DMS79 (cell line): ENCODE measurements at regions not wholly inside any gene's neighbourhood (a gene's known extent, or its start where the extent isn't known, plus 50 kb on each side); places are given as distances from the start of the nearest gene placed in this dataset.
A peak's percentile ranks its signal among the peaks of the same experiment; 100 is the strongest.

Experiments used
- DNase-seq: peaks from one replicate; lab custom pipeline; 2025; lab: John Stamatoyannopoulos, UW

GRCh38 chr2:167430447-167430846 lies 542.2 kb downstream of the XIRP2 start:
- no peak for DNase-seq

- DNase-seq: peak; percentile 85
These were observed 536.8 kb downstream of the XIRP2 start for GRCh38 chr2:167424803-167425755.

- no peak for DNase-seq
These were observed 535.9 kb downstream of the XIRP2 start for GRCh38 chr2:167424221-167424620.

DNA sequence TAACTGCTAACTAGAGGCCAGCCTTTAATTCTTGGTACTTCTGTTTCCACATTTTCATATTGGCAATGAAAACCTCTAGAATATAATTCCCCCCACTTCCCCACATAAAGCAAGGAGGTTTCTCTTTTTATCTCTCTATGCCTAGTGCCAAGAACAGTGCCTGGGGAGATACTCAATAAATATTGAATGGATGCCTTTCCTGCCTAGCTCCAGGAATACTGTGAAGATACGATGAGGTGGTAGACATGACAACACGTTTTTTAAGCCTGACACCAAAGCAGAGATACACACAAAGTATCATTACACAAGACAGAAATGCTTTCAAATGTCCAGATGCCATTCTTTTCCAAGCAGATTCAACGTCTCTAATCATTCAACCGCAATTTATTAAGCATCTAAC lies 535.5 kb downstream of the XIRP2 start:
- no peak for DNase-seq

GRCh38 chr2:167420211-167420610 lies 531.9 kb downstream of the XIRP2 start:
- no peak for DNase-seq

DNA sequence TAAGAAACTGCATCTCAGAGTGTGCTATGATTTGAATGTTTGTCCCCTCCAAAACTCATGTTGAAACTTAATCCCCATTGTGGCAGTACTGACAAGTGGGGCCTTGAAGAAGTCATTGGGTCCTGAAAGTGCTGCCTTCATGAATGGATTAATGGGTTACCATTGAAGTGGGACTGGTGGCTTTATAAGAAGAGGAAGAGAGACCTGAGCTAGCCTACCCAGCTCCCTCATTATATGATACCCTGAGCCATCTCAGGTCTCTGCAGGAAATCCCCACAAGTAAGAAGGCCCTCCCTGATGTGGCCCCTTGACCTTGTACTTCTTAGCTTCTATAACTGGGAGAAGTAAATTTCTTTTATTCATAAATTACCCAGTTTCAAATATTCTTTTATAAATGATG lies 526.8 kb downstream of the XIRP2 start:
- DNase-seq: no peak

DNA sequence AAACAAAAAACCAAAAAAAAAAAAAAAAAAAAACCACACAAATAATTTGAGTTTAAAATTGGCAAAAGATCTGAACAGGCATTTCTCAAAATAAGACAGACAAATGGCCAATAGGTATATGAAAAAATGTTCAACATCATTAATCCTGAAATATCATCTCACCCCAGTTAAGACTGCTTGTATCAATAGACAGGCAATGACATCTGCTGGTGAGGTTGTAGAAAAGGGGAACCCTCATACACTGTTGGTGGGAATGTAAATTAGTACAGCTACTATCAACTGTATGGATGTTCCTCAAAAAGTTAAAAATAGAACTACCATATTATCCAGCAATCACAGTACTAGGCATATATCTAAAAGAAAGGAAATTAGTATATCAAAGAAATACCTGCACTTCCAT lies 523.1 kb downstream of the XIRP2 start:
- no peak for DNase-seq

DNA sequence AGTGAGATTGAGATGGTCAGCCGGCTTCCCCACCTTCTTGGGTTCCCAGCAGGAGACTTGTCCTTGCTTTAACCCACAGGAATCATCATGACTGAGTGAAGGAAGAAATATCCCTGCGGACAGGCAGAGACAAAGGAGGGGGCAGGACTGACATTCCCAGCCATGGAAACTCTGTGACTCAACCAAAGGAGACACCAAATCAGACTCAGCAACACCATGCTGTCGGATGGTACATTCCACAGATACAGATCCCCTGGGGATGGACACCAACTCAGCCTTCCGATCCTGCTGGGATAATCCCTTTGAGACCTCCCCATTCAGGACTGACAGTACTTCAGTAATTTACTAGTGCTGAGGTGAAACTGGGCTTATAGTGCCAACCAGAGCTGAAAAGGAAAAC lies 518.3 kb downstream of the XIRP2 start:
- no peak for DNase-seq

DNA sequence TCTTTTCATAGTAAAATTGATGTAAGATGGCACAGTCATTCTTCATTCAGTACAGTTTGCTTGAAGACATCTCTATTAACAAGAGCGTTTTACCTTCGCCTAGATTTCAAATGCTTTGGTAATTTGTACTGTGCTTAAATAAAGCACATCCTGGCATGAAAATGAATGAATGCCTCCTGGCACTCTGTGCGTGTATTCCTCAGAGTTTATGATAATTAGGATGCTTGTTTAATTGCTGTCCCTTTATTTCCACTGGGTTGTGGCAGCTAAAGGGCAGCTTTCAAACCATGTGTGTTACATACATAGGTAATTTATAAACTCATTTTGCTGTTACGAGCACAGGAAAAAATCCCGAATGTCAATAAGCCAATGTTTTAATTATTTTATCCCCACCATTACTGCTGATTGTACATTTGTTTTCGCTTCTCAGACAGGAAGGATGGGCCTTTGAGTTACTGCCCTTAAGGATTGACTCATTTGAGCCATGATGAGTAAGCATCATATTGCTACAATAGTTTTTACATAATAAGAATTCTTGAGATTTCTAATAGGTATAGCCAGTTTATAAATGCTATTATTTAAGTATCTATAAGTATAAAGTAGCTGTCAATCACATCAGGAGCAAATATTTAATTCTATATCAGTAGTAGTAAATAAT lies 516.5 kb downstream of the XIRP2 start:
- DNase-seq: no peak

- no peak for DNase-seq
These were observed 513.0 kb downstream of the XIRP2 start for GRCh38 chr2:167401309-167401708.

DNA sequence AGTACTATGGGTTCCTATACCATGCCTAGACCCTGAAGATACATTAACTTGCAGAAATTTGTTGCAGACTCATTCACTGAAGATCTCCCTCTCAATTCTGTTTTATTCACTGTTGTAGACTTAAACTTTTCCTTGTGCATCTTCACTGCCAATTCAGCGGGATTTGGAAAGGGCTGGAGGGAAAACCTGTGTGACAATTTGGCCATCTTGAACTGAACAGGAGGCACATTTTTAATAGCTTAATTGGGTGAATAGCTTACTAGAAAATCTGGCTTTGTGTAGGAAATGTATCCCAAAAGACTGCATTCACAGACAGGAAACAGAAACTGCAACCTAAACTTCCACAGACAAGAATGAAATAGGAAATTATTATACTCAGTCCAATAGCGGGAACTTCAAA lies 512.3 kb downstream of the XIRP2 start:
- DNase-seq: no peak

DNA sequence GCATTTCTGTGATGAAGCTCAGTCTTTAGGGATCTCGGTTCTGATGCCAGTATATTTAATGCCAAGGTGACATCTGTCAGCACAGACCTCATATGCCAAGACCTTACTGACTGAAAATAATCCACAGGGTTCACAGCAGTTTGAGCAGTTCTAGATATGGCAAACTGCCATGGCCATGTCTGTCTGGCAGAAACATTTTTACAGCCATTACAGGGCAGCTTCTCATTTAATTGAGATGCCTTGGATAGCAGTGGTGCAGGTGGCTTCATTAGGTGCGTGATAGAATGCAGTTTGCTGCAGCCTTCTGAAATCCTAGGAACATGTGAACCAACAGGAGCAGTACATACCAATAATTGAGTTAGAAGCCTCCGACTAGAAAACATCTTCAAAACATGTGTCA lies 510.6 kb downstream of the XIRP2 start:
- DNase-seq: no peak

GRCh38 chr2:167388901-167389300 lies 500.6 kb downstream of the XIRP2 start:
- no peak for DNase-seq

DNA sequence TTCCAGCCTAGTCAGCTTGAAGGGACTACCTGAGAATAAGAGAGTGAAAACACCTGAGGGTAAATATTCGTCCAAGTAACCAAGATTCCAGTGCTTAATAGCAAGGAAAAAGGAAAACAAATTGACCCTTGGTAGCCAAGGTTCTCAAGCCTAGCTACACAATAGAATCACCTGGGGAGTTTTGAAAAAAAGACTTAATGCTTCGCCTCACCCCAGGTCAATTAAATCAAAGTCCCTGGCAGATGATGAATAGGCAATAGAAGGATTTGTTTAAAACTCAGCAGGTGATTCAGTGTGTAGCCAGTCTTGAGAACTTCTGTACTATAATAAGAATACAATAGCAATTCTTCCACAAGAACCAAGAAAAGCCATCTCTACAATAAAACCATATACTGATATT lies 500.2 kb downstream of the XIRP2 start:
- DNase-seq: peak; percentile 88

GRCh38 chr2:167386694-167387093 lies 498.4 kb downstream of the XIRP2 start:
- no peak for DNase-seq

- DNase-seq: no peak
These were observed 495.4 kb downstream of the XIRP2 start for GRCh38 chr2:167383610-167384194.

- no peak for DNase-seq
These were observed 493.1 kb downstream of the XIRP2 start for GRCh38 chr2:167381349-167381748.

- DNase-seq: no peak
These were observed 492.3 kb downstream of the XIRP2 start for GRCh38 chr2:167380555-167380954.

DNA sequence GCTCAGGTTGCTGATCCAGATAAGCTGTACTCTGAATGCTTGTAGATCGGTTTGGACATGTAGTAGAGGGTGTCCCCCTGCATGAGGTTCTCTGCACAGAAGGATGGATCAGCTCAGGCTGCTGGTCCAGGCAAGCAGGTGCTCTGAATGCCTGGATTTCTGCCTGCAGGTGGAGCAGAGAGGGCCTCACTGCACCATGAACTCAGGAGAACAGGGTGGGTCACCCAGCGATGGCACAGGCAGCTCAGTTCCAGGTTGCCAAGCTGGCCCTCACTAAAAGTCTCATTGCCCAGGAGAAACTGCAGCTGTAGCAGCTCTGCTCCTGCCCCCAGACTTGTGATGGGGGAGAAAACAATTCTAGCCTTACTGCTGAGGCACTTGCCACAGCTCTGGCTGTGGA lies 491.8 kb downstream of the XIRP2 start:
- no peak for DNase-seq

GRCh38 chr2:167369083-167369482 lies 480.8 kb downstream of the XIRP2 start:
- DNase-seq: no peak

DNA sequence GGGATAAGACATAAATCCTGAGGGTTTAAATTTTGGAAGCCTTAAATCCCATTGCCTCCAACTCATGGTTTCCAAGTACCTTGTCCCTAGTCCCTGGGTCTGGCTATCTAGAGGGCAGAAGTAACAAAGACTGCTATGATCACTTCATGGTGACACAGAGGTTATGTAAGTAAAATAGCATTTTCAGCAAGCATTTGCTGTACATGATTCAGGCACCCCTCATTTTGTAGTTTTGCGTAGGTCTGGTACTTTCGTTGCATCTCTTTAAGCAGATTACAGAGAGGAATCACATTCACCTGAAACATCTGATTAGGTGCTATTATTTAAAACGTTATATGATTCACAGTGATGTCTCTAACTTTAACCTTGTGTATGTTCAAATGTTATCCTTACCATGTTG lies 480.1 kb downstream of the XIRP2 start:
- no peak for DNase-seq

DNA sequence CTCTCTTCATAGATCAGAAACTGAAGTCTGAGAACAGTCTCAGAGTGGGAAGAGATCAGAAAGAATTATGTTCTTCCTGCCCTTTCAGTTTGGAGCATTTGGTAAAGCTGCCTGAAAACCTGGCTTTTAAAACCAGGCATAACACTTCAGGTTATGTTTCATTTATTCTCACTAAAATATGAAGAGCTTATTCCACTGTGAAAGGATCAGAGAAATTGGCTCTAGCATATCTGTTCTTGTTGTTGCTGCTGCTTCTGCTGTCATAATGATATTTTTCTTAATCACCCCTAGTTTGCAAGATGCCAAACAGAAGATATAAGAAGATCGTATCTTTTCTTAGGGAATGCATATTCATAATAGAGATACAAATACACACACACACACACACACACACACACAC lies 476.9 kb downstream of the XIRP2 start:
- no peak for DNase-seq

GRCh38 chr2:167361426-167361825 lies 473.1 kb downstream of the XIRP2 start:
- no peak for DNase-seq
